ENCODE measurements at regions not wholly inside any gene's neighbourhood (a gene's known extent, or its start where the extent isn't known, plus 50 kb on each side); places are given as distances from the start of the nearest gene placed in this dataset.

DNA sequence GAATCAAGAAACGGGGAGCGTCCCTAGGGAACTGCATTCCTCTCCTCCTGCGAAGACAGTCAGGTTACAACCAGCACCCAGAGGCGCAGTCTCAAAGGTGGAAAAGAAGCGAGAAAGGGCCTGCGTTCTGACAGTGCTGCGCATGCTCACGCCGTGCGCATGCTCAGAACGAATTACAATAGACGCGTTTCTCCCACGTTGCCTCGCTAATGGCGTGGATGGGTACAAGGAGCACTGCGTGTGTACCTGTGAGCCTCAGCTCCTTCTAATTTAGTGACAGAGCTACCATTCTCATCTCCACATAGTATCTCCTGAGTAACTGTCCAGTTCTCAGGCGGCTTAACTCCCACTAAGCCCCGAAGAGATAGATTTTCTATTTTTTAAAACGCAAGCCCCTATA is 448.8 kb downstream of the TXNL1 start:
- no peaks in the 10 kb centered on the region for H3K4me1 ChIP-seq (ENCODE audit: control insufficient read depth, insufficient read depth, low read length)
- H3K23ac ChIP-seq (ENCODE audit: low read depth, low read length), result no peak overlapping the region
- CTCF ChIA-PET, result no interaction called here
- H3K27me3 ChIP-seq (ENCODE audit: control insufficient read depth, insufficient read depth, low read length), result no peaks in the 10 kb centered on the region
- no peak overlapping the region for H2BK20ac ChIP-seq (ENCODE audit: low read depth, low read length)
- no peak for DNase-seq
- no peak overlapping the region for H3K9ac ChIP-seq (ENCODE audit: low read depth, low read length)
- no peaks in the 10 kb centered on the region for H3K36me3 ChIP-seq (ENCODE audit: control insufficient read depth, insufficient read depth, low read length)
- H2BK5ac ChIP-seq (ENCODE audit: low read depth, low read length, poor library complexity, severe bottlenecking), result no peak overlapping the region
- no peak overlapping the region for H3K4me2 ChIP-seq (ENCODE audit: low read depth, low read length)
- dilution Hi-C loops (cut with HindIII; ENCODE audit: low sequenced_read_pairs, unreplicated experiment) (no loop called here), intact Hi-C loops (cut with micrococcal nuclease) (no loop called here), in situ Hi-C loops (cut with MboI; ENCODE audit: low sequenced_read_pairs) (no loop called here)
- no peak overlapping the region for H3K14ac ChIP-seq (replicated peaks; ENCODE audit: low read depth, low read length)
- H2AK5ac ChIP-seq (ENCODE audit: low read depth, low read length), result no peak overlapping the region; the same call in 1 of the 2 replicates
- POLR2A ChIA-PET (ENCODE audit: unreplicated experiment), result no interaction called here
- no peak overlapping the region for H4K5ac ChIP-seq (ENCODE audit: low read depth, low read length)
- 100% methylated on average over 2 of the region's 20 CpGs; no CpG with 5 or more reads in 1 of the 2 experiments for WGBS, 2 experiments (ENCODE audit: extremely low coverage in 2 of 2, insufficient read length in 1 of 2)
- no peak overlapping the region for H2AK9ac ChIP-seq (replicated peaks; ENCODE audit: low read depth, low read length, poor library complexity)
- H3K9me1 ChIP-seq (ENCODE audit: insufficient read depth, low read length), result no peaks in the 10 kb centered on the region; the same call in 1 of the 2 replicates
- H3K4me3 ChIP-seq (ENCODE audit: insufficient read depth, low read depth, low read length), result no peak overlapping the region
- H3K79me1 ChIP-seq (ENCODE audit: low read depth in 1 of 2, low read length in 2 of 2), result no peaks in the 10 kb centered on the region
- no peak overlapping the region for H4K91ac ChIP-seq (ENCODE audit: insufficient read depth, low read depth, low read length)
- no peak overlapping the region for H3K4ac ChIP-seq (ENCODE audit: low read depth, low read length)
- no peak for ATAC-seq (ENCODE audit: low read depth)
- no peaks in the 10 kb centered on the region for H4K20me1 ChIP-seq (ENCODE audit: insufficient read depth, low read length)
- no peak overlapping the region for H2BK120ac ChIP-seq (ENCODE audit: low read depth, low read length)
- H2AFZ ChIP-seq (replicated peaks; ENCODE audit: low read length, poor library complexity), result no peak overlapping the region
- H3K18ac ChIP-seq (ENCODE audit: low read depth, low read length), result no peak overlapping the region
- no TSS peak for BruUV-seq (replicated peaks)
- H2BK15ac ChIP-seq (ENCODE audit: low read depth, low read length), result no peak overlapping the region
- TF ChIP-seq RAD21 (IDR thresholded peaks at IDR 0.05; ENCODE audit: low read length), result no peak
- TF ChIP-seq, protein P1, sequence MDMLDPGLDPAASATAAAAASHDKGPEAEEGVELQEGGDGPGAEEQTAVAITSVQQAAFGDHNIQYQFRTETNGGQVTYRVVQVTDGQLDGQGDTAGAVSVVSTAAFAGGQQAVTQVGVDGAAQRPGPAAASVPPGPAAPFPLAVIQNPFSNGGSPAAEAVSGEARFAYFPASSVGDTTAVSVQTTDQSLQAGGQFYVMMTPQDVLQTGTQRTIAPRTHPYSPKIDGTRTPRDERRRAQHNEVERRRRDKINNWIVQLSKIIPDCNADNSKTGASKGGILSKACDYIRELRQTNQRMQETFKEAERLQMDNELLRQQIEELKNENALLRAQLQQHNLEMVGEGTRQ (IDR thresholded peaks at IDR 0.05; ENCODE audit: low read depth, low read length), result no peak
- no peak for TF ChIP-seq RFX5 (IDR thresholded peaks at IDR 0.05; ENCODE audit: low read depth, low read length)
- no peak for TF ChIP-seq FOS (IDR thresholded peaks at IDR 0.05; ENCODE audit: low read depth, low read length)
- no peak for TF ChIP-seq SMC3 (IDR thresholded peaks at IDR 0.05; ENCODE audit: low read depth, low read length)
- no peak for TF ChIP-seq RCOR1 (IDR thresholded peaks at IDR 0.05; ENCODE audit: insufficient replicate concordance, low read length)
- H4K8ac ChIP-seq (ENCODE audit: low read depth in 2 of 2, low read length in 2 of 2), result no peak overlapping the region
- H3K9me3 ChIP-seq (ENCODE audit: control insufficient read depth, insufficient read depth, low read length), result no peaks in the 10 kb centered on the region
- no peak overlapping the region for H3K56ac ChIP-seq (ENCODE audit: extremely low read depth, insufficient read depth, low read length)
- H3K27ac ChIP-seq (ENCODE audit: insufficient read depth, low read length), result no peak overlapping the region

Measured in IMR-90 (cell line).